H1 (cell line): ENCODE measurements at regions not wholly inside any gene's neighbourhood (a gene's known extent, or its start where the extent isn't known, plus 50 kb on each side); places are given as distances from the start of the nearest gene placed in this dataset.

Source experiments
- CTCF ChIA-PET: fragments of 300-600 bp; sonication (Branson Sonifier 250); formaldehyde crosslinking; loops from one replicate; lab custom pipeline; 2021; ENCODE audit not compliant: partially characterized antibody; lab: Charles Lee
- POLR2A ChIA-PET: fragments of 300-600 bp; sonication (Branson Sonifier 250); formaldehyde crosslinking; loops from one replicate; lab custom pipeline; 2021; ENCODE audit warnings: inconsistent platforms; ENCODE audit not compliant: partially characterized antibody; lab: Charles Lee
- DNase-seq, 2 experiments: peaks; one replicate each; pipeline versions ENCODE4 v3.0.0 to v3.0.0-alpha.2; 2010 to 2022; ENCODE audit warnings: low spot score in 2 of 2, low read depth in 1 of 2, mixed read lengths in 1 of 2
- FAIRE-seq: peaks from 2 replicates; lab custom pipeline; 2011; peaks lifted over from hg19 to GRCh38; lab: Jason Lieb, UNC
- H2AFZ ChIP-seq: 2 replicates; pipeline ENCODE4 v1.8.1; 2012; ENCODE audit warnings: low read length, inconsistent platforms
- H2AK5ac ChIP-seq: 2 replicates; pipeline ENCODE4 v1.6.1; 2013; ENCODE audit warnings: low read depth, low read length
- H2BK120ac ChIP-seq: replicated peaks from 2 replicates; pipeline ENCODE3; 2013; ENCODE audit warnings: low read depth, low read length, inconsistent platforms
- H2BK12ac ChIP-seq: 2 replicates; pipeline ENCODE4 v1.6.1; 2013; ENCODE audit warnings: low read depth, low read length
- H2BK15ac ChIP-seq: 2 replicates; pipeline ENCODE4 v1.6.1; 2013; ENCODE audit warnings: low read length
- H2BK20ac ChIP-seq: 2 replicates; pipeline ENCODE4 v1.6.1; 2013; ENCODE audit warnings: low read length
- H2BK5ac ChIP-seq: 2 replicates; pipeline ENCODE4 v1.6.1; 2013; ENCODE audit warnings: low read depth, low read length
- H3K14ac ChIP-seq: 2 replicates; pipeline ENCODE4 v1.6.1; 2013; ENCODE audit warnings: inconsistent platforms; ENCODE audit not compliant: insufficient read length
- H3K18ac ChIP-seq: 2 replicates; pipeline ENCODE4 v1.6.1; 2013; ENCODE audit warnings: low read length; ENCODE audit errors: extremely low read depth
- H3K23ac ChIP-seq: 2 replicates; pipeline ENCODE4 v1.6.1; 2013; ENCODE audit warnings: inconsistent platforms; ENCODE audit not compliant: insufficient read length
- H3K23me2 ChIP-seq: 2 replicates; pipeline ENCODE4 v1.6.1; 2013; ENCODE audit warnings: low read depth, low read length
- H3K27ac ChIP-seq: 2 replicates; pipeline ENCODE4 v1.6.1; 2011; ENCODE audit warnings: low read depth, low read length, inconsistent platforms
- H3K27me3 ChIP-seq, 4 experiments: replicated peaks in 1 of 4; 1 replicate in 1 of 4; 2 replicates in 3 of 4; pipeline versions ENCODE4 v1.6.1 to v1.8.1; 2011 to 2013; ENCODE audit warnings: low read length in 3 of 4, mild to moderate bottlenecking in 3 of 4, inconsistent platforms in 2 of 4, mixed read lengths in 2 of 4, moderate library complexity in 1 of 4; ENCODE audit not compliant: control insufficient read depth in 3 of 4, insufficient read depth in 3 of 4; ENCODE audit errors: extremely low read depth in 1 of 4
- H3K36me3 ChIP-seq, 4 experiments: 2 replicates each; pipeline versions ENCODE4 v1.6.1 to v1.8.1; 2011 to 2013; ENCODE audit warnings: mild to moderate bottlenecking in 4 of 4, low read length in 3 of 4, moderate library complexity in 2 of 4, control low read depth in 1 of 4, inconsistent platforms in 1 of 4; ENCODE audit not compliant: insufficient read depth in 4 of 4, control insufficient read depth in 2 of 4
- H3K4ac ChIP-seq: replicated peaks from 2 replicates; pipeline ENCODE3; 2013; ENCODE audit warnings: low read length, low read depth, mixed read lengths, inconsistent platforms; ENCODE audit not compliant: insufficient read length
- H3K4me1 ChIP-seq, 4 experiments: replicated peaks in 1 of 4; 1 replicate in 1 of 4; 2 replicates in 3 of 4; pipeline versions ENCODE4 v1.6.1 to v1.8.1; 2011 to 2013; ENCODE audit warnings: low read length in 3 of 4, inconsistent platforms in 2 of 4, mixed read lengths in 1 of 4; ENCODE audit not compliant: insufficient read depth in 4 of 4, control insufficient read depth in 3 of 4
- H3K4me2 ChIP-seq, 2 experiments: 2 replicates each; pipeline versions ENCODE4 v1.6.1 to v1.8.1; 2011 to 2013; ENCODE audit warnings: low read depth in 2 of 2, low read length in 2 of 2, control low read depth in 1 of 2, inconsistent platforms in 1 of 2, mild to moderate bottlenecking in 1 of 2; ENCODE audit not compliant: insufficient read depth in 1 of 2
- H3K4me3 ChIP-seq, 4 experiments: fragments of 200-600, 300-600 bp in 1 of 4; sonication (generic), shearing (Covaris generic), sonication (Bioruptor Twin) in 1 of 4; 2 replicates each; pipeline versions ENCODE4 v1.5.1 to v1.8.1; 2011 to 2016; ENCODE audit warnings: low read length in 4 of 4, low read depth in 3 of 4, control low read depth in 2 of 4, inconsistent platforms in 2 of 4, mild to moderate bottlenecking in 2 of 4, mixed read lengths in 1 of 4, moderate library complexity in 1 of 4; ENCODE audit not compliant: insufficient read depth in 2 of 4; ENCODE audit errors: extremely low read depth in 1 of 4
- H3K56ac ChIP-seq: replicated peaks from 2 replicates; pipeline ENCODE3; 2013; ENCODE audit warnings: low read depth, mild to moderate bottlenecking, mixed read lengths, low read length, inconsistent platforms; ENCODE audit not compliant: insufficient read length
- H3K79me1 ChIP-seq: 2 replicates; pipeline ENCODE4 v1.6.1; 2013; ENCODE audit warnings: low read depth, low read length, control low read depth
- H3K79me2 ChIP-seq, 2 experiments: 2 replicates each; pipeline versions ENCODE4 v1.6.1 to v1.8.1; 2012 to 2013; ENCODE audit warnings: low read length in 2 of 2, mild to moderate bottlenecking in 2 of 2, inconsistent platforms in 1 of 2; ENCODE audit not compliant: insufficient read depth in 2 of 2, control insufficient read depth in 1 of 2
- H3K9ac ChIP-seq, 4 experiments: replicated peaks in 1 of 4; 1 replicate in 1 of 4; 2 replicates in 3 of 4; pipeline versions ENCODE4 v1.6.1 to v1.8.1; 2011 to 2013; ENCODE audit warnings: low read depth in 3 of 4, low read length in 3 of 4, control low read depth in 2 of 4, mild to moderate bottlenecking in 2 of 4, moderate library complexity in 2 of 4, inconsistent platforms in 1 of 4; ENCODE audit errors: extremely low read depth in 1 of 4
- H3K9me3 ChIP-seq, 2 experiments: 2 replicates each; pipeline versions ENCODE4 v1.6.1 to v1.8.1; 2012 to 2013; ENCODE audit warnings: mild to moderate bottlenecking in 2 of 2, moderate library complexity in 2 of 2, control low read depth in 1 of 2, inconsistent platforms in 1 of 2, low read depth in 1 of 2, low read length in 1 of 2, mixed read lengths in 1 of 2; ENCODE audit not compliant: insufficient read depth in 2 of 2
- H4K20me1 ChIP-seq, 2 experiments: replicated peaks in 1 of 2; 2 replicates each; pipeline versions ENCODE3 to v1.8.1; 2011 to 2013; ENCODE audit warnings: inconsistent platforms in 2 of 2, low read length in 2 of 2, mild to moderate bottlenecking in 1 of 2; ENCODE audit not compliant: insufficient read depth in 2 of 2, control insufficient read depth in 1 of 2
- H4K5ac ChIP-seq: 2 replicates; pipeline ENCODE4 v1.6.1; 2013; ENCODE audit warnings: low read length, low read depth, mixed read lengths, inconsistent platforms; ENCODE audit not compliant: insufficient read length
- H4K8ac ChIP-seq: 2 replicates; pipeline ENCODE4 v1.8.0; 2013; ENCODE audit warnings: mild to moderate bottlenecking, moderate library complexity, low read length, inconsistent platforms; ENCODE audit not compliant: insufficient read depth; ENCODE audit errors: extremely low read depth
- H4K91ac ChIP-seq: replicated peaks from 2 replicates; pipeline ENCODE3; 2013; ENCODE audit warnings: low read length, mixed read lengths, inconsistent platforms; ENCODE audit not compliant: insufficient read length
- CREB1 ChIP-seq: IDR thresholded peaks from 2 replicates; pipeline ENCODE4 v1.6.1; 2012; ENCODE audit warnings: inconsistent platforms
- FOSL1 ChIP-seq: IDR thresholded peaks from 2 replicates; pipeline ENCODE4 v1.6.1; 2011; ENCODE audit warnings: mild to moderate bottlenecking, low read depth, low read length, moderate library complexity; ENCODE audit not compliant: insufficient read depth
- JUND ChIP-seq: IDR thresholded peaks from 2 replicates; pipeline ENCODE4 v1.6.1; 2011; ENCODE audit warnings: mild to moderate bottlenecking, improper control_type of control experiment, low read length
- KDM1A ChIP-seq: fragments of 200-600, 300-600 bp; sonication (generic); IDR thresholded peaks from 2 replicates; pipeline ENCODE4 v1.7.1; 2016; ENCODE audit warnings: mild to moderate bottlenecking, low read length, borderline replicate concordance
- RAD21 ChIP-seq, 2 experiments: IDR thresholded peaks in 1 of 2; conservative IDR thresholded peaks in 1 of 2; 2 replicates each; pipeline ENCODE4 v1.6.1; 2011; ENCODE audit warnings: low read depth in 2 of 2, low read length in 2 of 2, improper control_type of control experiment in 1 of 2, inconsistent platforms in 1 of 2, mild to moderate bottlenecking in 1 of 2, moderate library complexity in 1 of 2
- RFX5 ChIP-seq: IDR thresholded peaks from 2 replicates; pipeline ENCODE4 v1.6.1; 2011; ENCODE audit warnings: low read depth, low read length, improper control_type of control experiment, borderline replicate concordance
- SIX5 ChIP-seq: IDR thresholded peaks from 2 replicates; pipeline ENCODE4 v1.6.1; 2011; ENCODE audit warnings: mild to moderate bottlenecking, low read depth, low read length
- WGBS, 2 experiments: shearing (Covaris generic) in 1 of 2; methylation state at CpG; one replicate each; pipeline versions ENCODE4 v1.1.6 to v1.1.7; 2013 to 2015; ENCODE audit warnings: low lambda C conversion rate in 2 of 2, mixed read lengths in 2 of 2, inconsistent platforms in 1 of 2, low coverage in 1 of 2, missing lambda C conversion rate in 1 of 2; ENCODE audit not compliant: insufficient replicate concordance in 2 of 2, insufficient coverage in 1 of 2, insufficient read length in 1 of 2; ENCODE audit errors: extremely low coverage in 1 of 2, missing lambda C conversion rate in 1 of 2; 5-methylcytosine and 5-hydroxymethylcytosine counted together
- TF ChIP-seq, protein P1 (sequence below), 3 experiments: IDR thresholded peaks; 1 replicate in 2 of 3; 2 replicates in 1 of 3; pipeline versions ENCODE4 v1.5.1 to v1.6.1; 2011; ENCODE audit warnings: low read length in 3 of 3, mild to moderate bottlenecking in 3 of 3, inconsistent platforms in 2 of 3, low read depth in 1 of 3, moderate library complexity in 1 of 3; ENCODE audit not compliant: insufficient read depth in 1 of 3; ENCODE audit errors: control extremely low read depth in 1 of 3

DNA sequence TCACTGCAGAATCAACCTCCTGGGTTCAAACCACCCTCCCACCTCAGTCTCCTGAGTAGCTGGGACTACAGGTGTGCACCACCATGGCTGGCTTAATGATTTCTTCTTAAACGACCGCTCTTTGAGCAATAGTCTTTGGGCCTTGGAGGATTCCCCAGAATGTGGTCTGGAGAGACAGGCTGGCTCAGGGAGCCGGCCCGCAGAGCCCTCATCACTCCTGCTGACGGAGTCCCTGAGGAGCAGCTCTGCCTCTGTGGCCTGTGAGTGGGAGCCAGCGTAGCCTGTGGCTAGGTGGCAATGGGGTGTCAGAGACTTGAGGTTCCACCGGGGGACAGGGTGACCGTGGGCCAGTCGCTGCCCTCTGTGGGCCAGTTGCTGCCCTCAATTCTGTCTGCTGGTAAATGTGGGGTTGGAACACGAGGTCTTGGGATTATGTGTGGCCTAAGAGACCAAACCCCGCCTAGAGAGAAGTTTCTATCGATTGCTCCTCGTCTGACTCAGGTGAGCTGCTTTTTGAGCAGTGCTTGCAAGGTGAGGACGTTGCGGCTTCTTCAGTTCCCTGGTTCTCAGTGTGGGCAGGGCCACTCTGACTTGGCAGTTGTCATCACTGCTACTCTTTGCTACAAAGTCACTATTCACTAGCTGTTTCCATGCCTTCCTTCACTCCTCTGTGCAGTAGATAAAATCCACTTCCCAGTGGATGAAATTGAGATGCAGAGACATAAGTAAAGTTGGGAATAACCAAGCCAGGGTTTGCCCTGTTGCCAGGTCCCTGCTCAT, 124.8 kb upstream of the NECTIN1 start:
- Histone ChIP-seq H2BK15ac (no peak overlapping the region), H3K36me3 (no peaks in the 10 kb centered on the region), H2BK20ac (no peak overlapping the region), H4K8ac (no peak overlapping the region), H3K9me3 (no peaks in the 10 kb centered on the region), H3K56ac (no peak overlapping the region), H3K9ac (no peak overlapping the region), H2BK120ac (no peak overlapping the region), H3K4me3 (no peak overlapping the region), H4K20me1 (no peaks in the 10 kb centered on the region), H3K4me1 (no peaks in the 10 kb centered on the region), H4K91ac (no peak overlapping the region), H3K18ac (no peak overlapping the region), H3K23ac (no peak overlapping the region), H3K14ac (no peak overlapping the region), H3K79me1 (no peaks in the 10 kb centered on the region), H3K27ac (no peak overlapping the region), H3K79me2 (no peaks in the 10 kb centered on the region), H3K23me2 (no peaks in the 10 kb centered on the region), H3K4ac (no peak overlapping the region), H2AK5ac (no peak overlapping the region), H2BK5ac (0 out of 2 replicates have a peak overlapping the region, but pooled peaks have one; percentile 35), H2AFZ (no peak overlapping the region), H3K4me2 (no peak overlapping the region), H2BK12ac (no peak overlapping the region), H4K5ac (no peak overlapping the region), H3K27me3 (no peaks in the 10 kb centered on the region; a peak in 2 of 7 replicates)
- CTCF ChIA-PET = interaction anchor here (1.0 to 1.8 kb wide), 5 partner anchors 10 to 242 kb away, joined by 3 to 7 read pairs (median 4); partner anchors contain the start of gene NECTIN1
- TF ChIP-seq SIX5 (no peak), CREB1 (no peak), RFX5 (no peak), FOSL1 (no peak), JUND (no peak), RAD21 (IDR thresholded peaks at IDR 0.05 in 1 of 2, conservative IDR thresholded peaks at IDR 0.05 in 1 of 2; ENCODE audit: low read depth in 2 of 2, low read length in 2 of 2) (peak in 1 of 2 experiments; percentile 17; a peak in 1 of 4 replicates), KDM1A (no peak)
- TF ChIP-seq, protein P1, sequence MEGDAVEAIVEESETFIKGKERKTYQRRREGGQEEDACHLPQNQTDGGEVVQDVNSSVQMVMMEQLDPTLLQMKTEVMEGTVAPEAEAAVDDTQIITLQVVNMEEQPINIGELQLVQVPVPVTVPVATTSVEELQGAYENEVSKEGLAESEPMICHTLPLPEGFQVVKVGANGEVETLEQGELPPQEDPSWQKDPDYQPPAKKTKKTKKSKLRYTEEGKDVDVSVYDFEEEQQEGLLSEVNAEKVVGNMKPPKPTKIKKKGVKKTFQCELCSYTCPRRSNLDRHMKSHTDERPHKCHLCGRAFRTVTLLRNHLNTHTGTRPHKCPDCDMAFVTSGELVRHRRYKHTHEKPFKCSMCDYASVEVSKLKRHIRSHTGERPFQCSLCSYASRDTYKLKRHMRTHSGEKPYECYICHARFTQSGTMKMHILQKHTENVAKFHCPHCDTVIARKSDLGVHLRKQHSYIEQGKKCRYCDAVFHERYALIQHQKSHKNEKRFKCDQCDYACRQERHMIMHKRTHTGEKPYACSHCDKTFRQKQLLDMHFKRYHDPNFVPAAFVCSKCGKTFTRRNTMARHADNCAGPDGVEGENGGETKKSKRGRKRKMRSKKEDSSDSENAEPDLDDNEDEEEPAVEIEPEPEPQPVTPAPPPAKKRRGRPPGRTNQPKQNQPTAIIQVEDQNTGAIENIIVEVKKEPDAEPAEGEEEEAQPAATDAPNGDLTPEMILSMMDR (IDR thresholded peaks at IDR 0.05; ENCODE audit: control extremely low read depth in 1 of 3, insufficient read depth in 1 of 3, low read depth in 1 of 3, low read length in 3 of 3) = peak in 1 of 3 experiments; percentile 4; a peak in 1 of 4 replicates
- no peak for FAIRE-seq
- no peak for DNase-seq
- POLR2A ChIA-PET = interaction anchor here (1.6 kb wide), 1 partner anchor 19 kb away, joined by 3 read pairs; no protein-coding TSS in a partner anchor
- 85% methylated on average over 14 of the region's 15 CpGs; no CpG with 5 or more reads in 1 of the 2 experiments for WGBS, 2 experiments
